ENCODE measurements at regions not wholly inside any gene's neighbourhood (a gene's known extent, or its start where the extent isn't known, plus 50 kb on each side); places are given as distances from the start of the nearest gene placed in this dataset.

DNA sequence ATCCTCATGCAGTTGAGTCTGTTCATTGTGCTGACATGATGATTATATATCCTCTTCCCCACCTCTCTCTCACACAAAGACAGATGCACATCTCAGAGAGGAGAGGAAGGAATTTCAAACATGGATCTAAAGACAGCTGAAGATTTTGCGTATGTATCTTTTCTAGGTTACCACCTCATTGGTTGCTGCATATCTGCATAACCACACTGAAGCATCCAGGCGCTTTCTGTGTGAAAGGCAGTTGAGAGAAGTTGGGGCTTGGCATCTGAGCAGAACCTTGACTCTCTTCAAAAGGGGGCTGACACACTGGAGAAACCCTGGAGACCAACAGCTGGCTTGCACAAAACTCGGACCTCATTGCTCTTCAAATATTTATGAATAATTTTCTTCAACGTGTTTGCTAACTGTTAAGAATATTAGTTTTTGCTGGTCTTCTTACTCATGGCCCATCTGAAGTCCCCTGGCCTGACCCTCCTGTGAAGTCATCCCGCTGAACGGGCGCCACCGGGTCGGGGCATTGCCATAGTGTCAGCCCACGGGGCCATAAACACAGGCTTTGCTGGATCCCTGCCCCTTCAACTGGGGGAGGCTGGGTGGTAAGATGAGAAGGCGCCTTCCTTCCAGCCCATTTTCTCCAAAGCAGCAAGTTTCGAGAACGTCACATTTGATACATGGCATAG lies 593.2 kb upstream of the CLINT1 start:
- TF ChIP-seq EZH2 (IDR thresholded peaks at IDR 0.05; ENCODE audit: borderline replicate concordance, low read depth, low read length, severe bottlenecking), result no peak
- TF ChIP-seq, protein P1, sequence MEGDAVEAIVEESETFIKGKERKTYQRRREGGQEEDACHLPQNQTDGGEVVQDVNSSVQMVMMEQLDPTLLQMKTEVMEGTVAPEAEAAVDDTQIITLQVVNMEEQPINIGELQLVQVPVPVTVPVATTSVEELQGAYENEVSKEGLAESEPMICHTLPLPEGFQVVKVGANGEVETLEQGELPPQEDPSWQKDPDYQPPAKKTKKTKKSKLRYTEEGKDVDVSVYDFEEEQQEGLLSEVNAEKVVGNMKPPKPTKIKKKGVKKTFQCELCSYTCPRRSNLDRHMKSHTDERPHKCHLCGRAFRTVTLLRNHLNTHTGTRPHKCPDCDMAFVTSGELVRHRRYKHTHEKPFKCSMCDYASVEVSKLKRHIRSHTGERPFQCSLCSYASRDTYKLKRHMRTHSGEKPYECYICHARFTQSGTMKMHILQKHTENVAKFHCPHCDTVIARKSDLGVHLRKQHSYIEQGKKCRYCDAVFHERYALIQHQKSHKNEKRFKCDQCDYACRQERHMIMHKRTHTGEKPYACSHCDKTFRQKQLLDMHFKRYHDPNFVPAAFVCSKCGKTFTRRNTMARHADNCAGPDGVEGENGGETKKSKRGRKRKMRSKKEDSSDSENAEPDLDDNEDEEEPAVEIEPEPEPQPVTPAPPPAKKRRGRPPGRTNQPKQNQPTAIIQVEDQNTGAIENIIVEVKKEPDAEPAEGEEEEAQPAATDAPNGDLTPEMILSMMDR (IDR thresholded peaks at IDR 0.05; ENCODE audit: borderline replicate concordance, extremely low read depth, low read length, poor library complexity, severe bottlenecking), result no peak
